OCI-LY7 (cell line): ENCODE measurements at regions not wholly inside any gene's neighbourhood (a gene's known extent, or its start where the extent isn't known, plus 50 kb on each side); places are given as distances from the start of the nearest gene placed in this dataset.

Source experiments
- CTCF ChIP-seq: fragments of 200-600 bp; sonication (generic); conservative IDR thresholded peaks from 2 replicates; pipeline ENCODE4 v1.5.1; 2014; ENCODE audit warnings: mild to moderate bottlenecking, antibody characterized with exemption, low read length, moderate library complexity, mixed read lengths
- EZH2phosphoT487 ChIP-seq: fragments of 200-600 bp; sonication (generic); IDR thresholded peaks from 2 replicates; pipeline ENCODE4 v1.6.1; 2018; ENCODE audit warnings: low read depth, borderline replicate concordance, mild to moderate bottlenecking, mixed run types, antibody characterized with exemption, low read length, moderate library complexity, mixed read lengths

GRCh38 chr10:55979203-55979602, 381.9 kb downstream of the ZWINT start:
- TF ChIP-seq CTCF (no peak), EZH2phosphoT487 (no peak)
